Pancreas (tissue), 10 donors: ENCODE measurements at regions not wholly inside any gene's neighbourhood (a gene's known extent, or its start where the extent isn't known, plus 50 kb on each side); places are given as distances from the start of the nearest gene placed in this dataset.

ENCODE experiments used
- ATAC-seq, 4 donors: fragments of 200-7000 bp; cut with Tn5 transposase; one replicate each; pipeline versions ENCODE4 v1.8.0 to v1.9.1; 2020; ENCODE audit warnings: mild to moderate bottlenecking in 4 of 4, moderate library complexity in 4 of 4
- DNase-seq, 6 donors: peaks; one replicate each; pipeline ENCODE4 v3.0.0-alpha.2; 2020
- FAIRE-seq: peaks from 2 replicates; lab custom pipeline; 2012; peaks lifted over from hg19 to GRCh38; lab: Jason Lieb, UNC
- H3K27ac ChIP-seq, 4 donors: fragments of 200-600 bp; sonication (generic); 1 replicate in 3 of 4; 2 replicates in 1 of 4; pipeline versions ENCODE4 v1.5.0 to v1.8.0; 2020
- H3K27me3 ChIP-seq, 4 donors: fragments of 200-600 bp; one replicate each; pipeline ENCODE4 v1.8.0; 2021
- H3K36me3 ChIP-seq, 3 donors: fragments of 200-600 bp; sonication (generic) in 1 of 3; one replicate each; pipeline versions ENCODE4 v1.5.0 to v1.8.0; 2020 to 2021
- H3K4me1 ChIP-seq, 3 donors: fragments of 200-600 bp; one replicate each; pipeline ENCODE4 v1.8.0; 2021
- H3K4me3 ChIP-seq, 4 donors: fragments of 200-600 bp; sonication (generic) in 2 of 4; one replicate each; pipeline versions ENCODE4 v1.5.0 to v1.8.0; 2020 to 2021
- H3K9me3 ChIP-seq, 4 donors: fragments of 200-600 bp; one replicate each; pipeline ENCODE4 v1.8.0; 2021
- CTCF ChIP-seq, 4 donors: fragments of 200-600 bp; sonication (generic) in 3 of 4; IDR thresholded peaks; one replicate each; pipeline versions ENCODE4 v1.5.0 to v1.8.0; 2021; ENCODE audit warnings: antibody characterized with exemption in 4 of 4
- WGBS, 2 donors: extraction: QIAGEN DNeasy Blood & Tissue Kit; methylation state at CpG; one replicate each; pipeline ENCODE4 v1.1.7; 2013; 5-methylcytosine and 5-hydroxymethylcytosine counted together
- intact Hi-C, 3 donors: fragments of 100-400 bp; cut with DNase I; formaldehyde crosslinking; loops; one replicate each; pipeline versions ENCODE4 v1.11.1 to v1.14.2; 2022
- donor health status: healthy with polysubstance abuse.
- donor health status: DM: no; HTN: no; CAD: no; lungs with moderate emphysema.
- donor health status: DM: no; HTN: no; CAD: no.
- donor health status: control.
- donor health status: control.
- donor health status: Bipolar disorder and iron deficiency.
- donor health status: DM: yes; HTN: yes; CAD: no.
- donor health status: DM: no; HTN: no; CAD: no.
- donor health status: DM: no; HTN: no; CAD: no.
- donor health status: DM: yes; HTN: yes; CAD: no.

GRCh38 chr22:48579043-48579927, 1248.4 kb downstream of the BRD1 start:
- WGBS, 2 donors: 56 to 69% methylated on average over 30 of the region's 30 CpGs
- FAIRE-seq (no peak), ATAC-seq (no peak), DNase-seq (peak in 1 of 6 donors; percentile 20)
- no peaks in the 10 kb centered on the region for H3K4me1 ChIP-seq
- H3K27ac ChIP-seq: no peak overlapping the region
- H3K9me3 ChIP-seq: no peaks in the 10 kb centered on the region
- no peaks in the 10 kb centered on the region for H3K36me3 ChIP-seq
- intact Hi-C loops: loop anchor here in 1 of 3 donors (5.0 kb wide), 1 partner anchor 728 kb away; no protein-coding TSS in a partner anchor
- no peak overlapping the region for H3K4me3 ChIP-seq
- TF ChIP-seq CTCF (IDR thresholded peaks at IDR 0.05): no peak
- H3K27me3 ChIP-seq: peaks cover 0 to 6% (median 0%) of the 10 kb centered on the region in 4 donors

GRCh38 chr22:48578138-48579042, 1249.3 kb downstream of the BRD1 start:
- peaks cover 0 to 6% (median 0%) of the 10 kb centered on the region in 4 donors for H3K27me3 ChIP-seq
- no peak for ATAC-seq
- no peak for FAIRE-seq
- intact Hi-C loops: loop anchor here in 1 of 3 donors (5.0 kb wide), 1 partner anchor 729 kb away; no protein-coding TSS in a partner anchor
- H3K27ac ChIP-seq: no peak overlapping the region
- 67 to 80% methylated on average over 24 of the region's 24 CpGs for WGBS, 2 donors
- no peak overlapping the region for H3K4me3 ChIP-seq
- H3K4me1 ChIP-seq: no peaks in the 10 kb centered on the region
- no peaks in the 10 kb centered on the region for H3K9me3 ChIP-seq
- DNase-seq: peak in 1 of 6 donors; percentile 41
- H3K36me3 ChIP-seq: no peaks in the 10 kb centered on the region
- TF ChIP-seq CTCF (IDR thresholded peaks at IDR 0.05): no peak

- no peak overlapping the region for H3K4me3 ChIP-seq
- DNase-seq: peak in 1 of 6 donors; percentile 42
- peaks cover 0 to 6% (median 0%) of the 10 kb centered on the region in 4 donors for H3K27me3 ChIP-seq
- H3K27ac ChIP-seq: no peak overlapping the region
- intact Hi-C loops: loop anchor here in 1 of 3 donors (5.0 kb wide), 1 partner anchor 730 kb away; no protein-coding TSS in a partner anchor
- TF ChIP-seq CTCF (IDR thresholded peaks at IDR 0.05): no peak
- no peak for FAIRE-seq
- WGBS, 2 donors: 67 to 82% methylated on average over 8 of the region's 8 CpGs
- no peaks in the 10 kb centered on the region for H3K4me1 ChIP-seq
- H3K9me3 ChIP-seq: no peaks in the 10 kb centered on the region
- H3K36me3 ChIP-seq: no peaks in the 10 kb centered on the region
- ATAC-seq: no peak
Measured at GRCh38 chr22:48577691-48578090, 1250.0 kb downstream of the BRD1 start.

GRCh38 chr22:48577014-48577690, 1250.5 kb downstream of the BRD1 start:
- TF ChIP-seq CTCF (IDR thresholded peaks at IDR 0.05): no peak
- peak overlapping the region in 2 of 4 donors; percentile 29 to 35 for H3K4me3 ChIP-seq
- intact Hi-C loops: loop anchor here in 1 of 3 donors (5.0 kb wide), 1 partner anchor 730 kb away; no protein-coding TSS in a partner anchor
- ATAC-seq (no peak), FAIRE-seq (no peak), DNase-seq (no peak)
- no peaks in the 10 kb centered on the region for H3K4me1 ChIP-seq
- no peak overlapping the region for H3K27ac ChIP-seq
- no peaks in the 10 kb centered on the region for H3K9me3 ChIP-seq
- H3K27me3 ChIP-seq: peaks cover 0 to 6% (median 0%) of the 10 kb centered on the region in 4 donors
- H3K36me3 ChIP-seq: no peaks in the 10 kb centered on the region
- WGBS, 2 donors: 38 to 48% methylated on average over 28 to 29 of the region's 29 CpGs
